PC-9 (cell line): ENCODE measurements at regions not wholly inside any gene's neighbourhood (a gene's known extent, or its start where the extent isn't known, plus 50 kb on each side); places are given as distances from the start of the nearest gene placed in this dataset.

Experiments
- BruUV-seq: library from RNA; stranded (reverse); fragments of 400-500 nt; replicated peaks from 2 replicates; lab custom pipeline; 2021; lab: Mats Ljungman, UMichigan
- CTCF ChIA-PET: fragments of 300-600 bp; sonication (Branson Sonifier 250); formaldehyde crosslinking; loops from one replicate; lab custom pipeline; 2022; ENCODE audit warnings: antibody characterized with exemption; lab: Charles Lee
- POLR2A ChIA-PET: fragments of 300-600 bp; sonication (Branson Sonifier 250); formaldehyde crosslinking; loops from one replicate; lab custom pipeline; 2022; ENCODE audit warnings: antibody characterized with exemption; ENCODE audit not compliant: unreplicated experiment; lab: Charles Lee
- DNase-seq, 2 experiments: peaks; one replicate each; pipeline versions ENCODE4 v3.0.0 to v3.0.0-alpha.2; 2015 to 2022; ENCODE audit warnings: mixed read lengths in 1 of 2
- H2AFZ ChIP-seq: fragments of 200-600 bp; sonication (generic); 2 replicates; pipeline ENCODE4 v1.8.1; 2017; ENCODE audit warnings: antibody characterized with exemption
- H3F3A ChIP-seq: fragments of 200-600 bp; sonication (generic); 2 replicates; pipeline ENCODE4 v1.8.1; 2017; ENCODE audit warnings: antibody characterized with exemption, mild to moderate bottlenecking, low read depth; ENCODE audit not compliant: insufficient read depth
- H3K27ac ChIP-seq: fragments of 200-600 bp; sonication (generic); 2 replicates; pipeline ENCODE4 v1.6.1; 2016; ENCODE audit warnings: mixed run types
- H3K27me3 ChIP-seq: fragments of 200-600 bp; sonication (generic); 2 replicates; pipeline ENCODE4 v1.6.1; 2016; ENCODE audit warnings: low read depth, mixed run types; ENCODE audit not compliant: insufficient read depth
- H3K36me3 ChIP-seq: fragments of 200-600 bp; sonication (generic); 2 replicates; pipeline ENCODE4 v1.6.1; 2016; ENCODE audit warnings: low read depth, mixed run types
- H3K4me1 ChIP-seq: fragments of 200-600 bp; sonication (generic); replicated peaks from 2 replicates; pipeline ENCODE4 v1.6.1; 2016; ENCODE audit warnings: mixed run types; ENCODE audit not compliant: insufficient read depth
- H3K4me2 ChIP-seq: fragments of 200-600 bp; sonication (generic); 2 replicates; pipeline ENCODE4 v1.6.1; 2017; ENCODE audit warnings: mixed run types
- H3K4me3 ChIP-seq: fragments of 200-600 bp; sonication (generic); 2 replicates; pipeline ENCODE4 v1.6.1; 2016; ENCODE audit warnings: mixed run types
- H3K79me2 ChIP-seq: fragments of 200-600 bp; sonication (generic); 2 replicates; pipeline ENCODE4 v1.6.1; 2017; ENCODE audit warnings: low read depth, mixed run types
- H3K9me2 ChIP-seq: fragments of 200-600 bp; sonication (generic); 2 replicates; pipeline ENCODE4 v1.8.1; 2017; ENCODE audit warnings: mild to moderate bottlenecking; ENCODE audit not compliant: insufficient read depth
- H3K9me3 ChIP-seq: fragments of 200-600 bp; sonication (generic); 2 replicates; pipeline ENCODE4 v1.8.1; 2016; ENCODE audit warnings: low read depth; ENCODE audit not compliant: insufficient read depth
- H4K20me1 ChIP-seq: fragments of 200-600 bp; sonication (generic); 2 replicates; pipeline ENCODE4 v1.8.1; 2017; ENCODE audit not compliant: insufficient read depth
- CTCF ChIP-seq: fragments of 200-600 bp; sonication (generic); conservative IDR thresholded peaks from 2 replicates; pipeline ENCODE4 v1.6.1; 2017; ENCODE audit warnings: mixed run types, antibody characterized with exemption, mild to moderate bottlenecking, moderate library complexity
- EZH2 ChIP-seq: fragments of 200-600 bp; sonication (generic); IDR thresholded peaks from 2 replicates; pipeline ENCODE4 v1.8.0; 2017; ENCODE audit warnings: antibody characterized with exemption, low read depth
- intact Hi-C: fragments of 100-400 bp; cut with micrococcal nuclease; formaldehyde crosslinking; loops from one replicate; pipeline ENCODE4 v1.10.0; 2022; ENCODE audit not compliant: unreplicated experiment

- Histone ChIP-seq H3K79me2 (no peaks in the 10 kb centered on the region), H3K4me3 (no peak overlapping the region), H3K27me3 (peaks cover 32% of the 10 kb centered on the region), H3K9me3 (no peaks in the 10 kb centered on the region), H3K4me1 (no peaks in the 10 kb centered on the region), H4K20me1 (no peaks in the 10 kb centered on the region), H3K4me2 (no peak overlapping the region), H3K36me3 (no peaks in the 10 kb centered on the region), H2AFZ (no peak overlapping the region), H3F3A (no peaks in the 10 kb centered on the region), H3K27ac (no peak overlapping the region), H3K9me2 (no peaks in the 10 kb centered on the region)
- BruUV-seq, result no TSS peak
- intact Hi-C loops, result no loop called here
- no peak for TF ChIP-seq CTCF
- TF ChIP-seq EZH2, result no peak
- POLR2A ChIA-PET, result no interaction called here
- DNase-seq, result no peak
- CTCF ChIA-PET, result no interaction called here
These were observed 73.0 kb upstream of the N4BP1 start for GRCh38 chr16:48682971-48683370.

GRCh38 chr16:48681520-48681919 lies 71.5 kb upstream of the N4BP1 start:
- no peak overlapping the region for H3K4me2 ChIP-seq
- CTCF ChIA-PET, result no interaction called here
- H3K9me2 ChIP-seq, result no peaks in the 10 kb centered on the region
- TF ChIP-seq CTCF (no peak; the same call in 1 of the 2 replicates), EZH2 (no peak)
- no peaks in the 10 kb centered on the region for H3K9me3 ChIP-seq
- no peaks in the 10 kb centered on the region for H3K79me2 ChIP-seq
- H2AFZ ChIP-seq, result no peak overlapping the region
- DNase-seq, result no peak
- no peaks in the 10 kb centered on the region for H3K4me1 ChIP-seq
- POLR2A ChIA-PET, result no interaction called here
- peaks cover 39% of the 10 kb centered on the region for H3K27me3 ChIP-seq
- H4K20me1 ChIP-seq, result no peaks in the 10 kb centered on the region
- H3K36me3 ChIP-seq, result no peaks in the 10 kb centered on the region
- intact Hi-C loops, result no loop called here
- BruUV-seq, result no TSS peak
- H3K27ac ChIP-seq, result no peak overlapping the region
- H3K4me3 ChIP-seq, result no peak overlapping the region
- no peaks in the 10 kb centered on the region for H3F3A ChIP-seq

- Histone ChIP-seq H3F3A (no peaks in the 10 kb centered on the region), H3K9me3 (no peaks in the 10 kb centered on the region), H3K27me3 (peaks cover 39% of the 10 kb centered on the region), H4K20me1 (no peaks in the 10 kb centered on the region), H3K79me2 (no peaks in the 10 kb centered on the region), H3K27ac (no peak overlapping the region), H3K4me3 (no peak overlapping the region), H2AFZ (no peak overlapping the region), H3K36me3 (no peaks in the 10 kb centered on the region), H3K4me2 (no peak overlapping the region), H3K9me2 (no peaks in the 10 kb centered on the region), H3K4me1 (no peaks in the 10 kb centered on the region)
- POLR2A ChIA-PET, result no interaction called here
- CTCF ChIA-PET, result no interaction called here
- DNase-seq, result no peak
- no TSS peak for BruUV-seq
- TF ChIP-seq CTCF (no peak), EZH2 (no peak)
- intact Hi-C loops, result no loop called here
These were observed 70.9 kb upstream of the N4BP1 start for GRCh38 chr16:48680881-48681280.
